ENCODE measurements at regions not wholly inside any gene's neighbourhood (a gene's known extent, or its start where the extent isn't known, plus 50 kb on each side); places are given as distances from the start of the nearest gene placed in this dataset.
"Not testable (repeated sequence)": the region's sequence is repeated elsewhere in the genome, so short reads cannot be mapped to it uniquely, and the experiment has no call there.

DNA sequence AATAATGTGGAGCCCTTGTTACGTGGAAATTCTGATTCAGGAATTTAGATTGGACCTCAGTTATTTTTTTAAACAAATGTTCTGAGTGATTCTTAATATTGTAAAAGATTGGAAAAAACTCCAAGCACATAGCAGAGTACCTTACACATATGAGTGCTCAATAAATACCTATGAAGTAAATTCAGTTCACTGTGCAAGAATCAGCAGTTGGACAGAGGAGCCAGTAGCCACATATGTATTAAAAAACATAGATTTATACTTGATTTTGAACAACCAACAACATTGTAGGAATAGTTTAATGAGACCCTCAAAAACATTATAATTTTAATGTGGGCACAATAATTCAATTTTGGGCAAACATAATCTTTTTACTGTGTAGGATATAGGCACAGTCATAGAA is 109.3 kb upstream of the B3GAT2 start:
- no peak for DNase-seq

DNA sequence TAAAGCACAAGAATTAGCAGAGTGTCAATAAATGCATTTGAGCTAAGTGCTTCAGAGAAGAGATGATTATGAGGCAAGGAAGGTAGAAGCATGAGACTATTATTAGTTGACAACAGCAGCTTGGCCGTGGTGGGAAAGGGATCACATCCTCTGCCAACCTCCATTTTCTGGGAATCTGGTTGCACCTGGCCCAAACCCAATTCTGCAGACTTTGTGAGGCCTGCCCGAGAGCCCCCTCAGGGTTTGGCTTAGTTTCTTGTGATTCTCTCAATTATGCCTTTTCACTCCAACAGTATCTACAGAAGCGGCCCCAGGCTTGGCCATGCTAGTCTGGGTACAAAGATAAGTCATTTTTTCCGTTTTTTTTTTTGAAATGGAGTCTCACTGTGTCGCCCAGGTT is 111.0 kb upstream of the B3GAT2 start:
- DNase-seq: no peak

DNA sequence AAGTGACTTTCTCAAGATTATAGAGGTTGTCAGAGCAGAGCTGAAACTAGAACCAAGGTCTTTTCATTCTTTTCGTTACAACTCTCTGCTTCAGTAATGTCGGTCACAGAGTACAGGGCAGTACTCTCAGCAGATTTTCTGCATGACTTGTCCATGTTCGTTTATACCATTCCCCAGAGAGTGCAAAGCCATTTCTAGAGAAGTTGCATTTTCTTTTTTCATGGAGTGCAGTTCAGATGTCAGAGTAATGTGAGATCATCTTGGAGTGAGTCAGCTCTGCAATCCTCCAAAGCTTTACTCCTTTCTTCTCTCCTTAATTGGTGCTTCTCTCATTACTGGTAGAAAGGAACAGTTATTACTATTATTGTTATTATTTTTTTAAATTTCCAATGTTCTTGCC is 115.6 kb upstream of the B3GAT2 start:
- no peak for DNase-seq

DNA sequence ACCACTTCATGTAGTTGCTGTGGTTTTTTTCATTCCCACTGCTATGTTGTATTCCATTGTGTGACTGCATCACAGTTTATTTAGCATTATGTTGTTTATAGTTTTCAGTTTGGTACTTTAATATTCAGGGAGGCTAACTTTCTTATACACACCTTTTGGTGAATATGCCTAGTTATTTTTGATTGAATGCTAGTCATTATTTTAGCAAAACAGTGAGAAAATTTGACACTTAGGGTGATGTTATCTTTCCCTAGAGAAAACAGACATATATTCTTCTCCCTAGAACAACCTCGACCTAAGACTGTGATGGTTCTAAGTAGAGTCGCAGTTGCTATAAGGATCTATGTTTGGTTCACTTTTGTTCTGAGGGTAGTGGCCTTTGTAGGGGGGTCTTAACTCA is 120.8 kb upstream of the B3GAT2 start:
- DNase-seq: no peak

DNA sequence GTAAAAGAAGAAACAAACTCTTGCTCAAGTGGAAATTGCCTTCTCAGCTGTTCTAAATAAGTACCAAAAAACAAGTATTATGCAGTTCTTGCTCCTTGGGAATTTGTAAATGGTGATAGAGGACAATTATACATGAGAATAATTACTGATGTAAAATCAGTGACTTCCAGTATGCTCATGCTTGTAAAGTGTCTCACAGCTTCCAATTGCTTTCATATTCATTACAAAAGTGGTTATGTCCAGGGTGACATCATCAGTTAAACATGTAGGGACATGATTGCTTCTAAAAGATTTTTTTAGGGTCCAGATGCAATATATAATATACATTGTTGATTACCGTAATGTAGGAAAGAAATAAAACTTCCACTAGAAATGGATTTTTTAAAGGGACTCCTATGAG is 122.8 kb upstream of the B3GAT2 start:
- DNase-seq: no peak

DNA sequence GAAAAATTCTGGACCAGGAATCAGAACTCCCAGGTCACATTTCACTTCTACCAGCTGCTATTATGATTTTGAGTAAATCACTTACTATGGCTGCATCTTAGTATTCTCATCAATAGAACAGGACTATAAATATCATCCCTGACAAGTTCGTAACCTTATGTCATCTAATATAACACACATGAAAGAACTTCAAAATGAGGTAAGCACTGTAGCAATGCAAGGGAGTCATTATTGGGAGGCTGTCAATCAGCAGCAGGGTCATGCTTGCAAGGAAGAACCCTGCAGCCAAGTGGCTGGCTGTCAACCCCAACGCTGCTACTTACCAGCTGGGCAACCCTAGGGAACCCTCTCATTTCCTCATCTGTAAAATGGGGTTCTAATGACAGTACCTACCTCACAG is 123.3 kb upstream of the B3GAT2 start:
- DNase-seq: no peak

DNA sequence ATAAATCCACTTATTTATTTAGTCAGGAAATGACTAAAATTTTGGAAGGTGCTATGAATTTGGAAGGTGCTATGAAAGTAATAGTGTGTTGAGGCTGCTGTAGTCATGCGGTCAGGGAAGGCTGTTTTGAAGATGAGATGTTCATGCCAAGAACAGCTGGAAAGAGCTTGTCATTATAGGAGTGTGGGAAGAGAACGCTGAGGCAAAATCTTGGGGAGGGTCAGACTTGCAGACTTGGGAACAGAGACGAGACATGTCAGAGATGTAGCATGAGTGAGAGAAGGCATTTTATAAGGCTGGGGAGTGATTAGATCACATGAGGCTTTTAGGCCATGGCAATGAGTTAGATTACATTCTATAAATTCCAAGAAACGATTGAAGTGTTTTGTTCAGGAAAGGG is 124.0 kb upstream of the B3GAT2 start:
- no peak for DNase-seq

DNA sequence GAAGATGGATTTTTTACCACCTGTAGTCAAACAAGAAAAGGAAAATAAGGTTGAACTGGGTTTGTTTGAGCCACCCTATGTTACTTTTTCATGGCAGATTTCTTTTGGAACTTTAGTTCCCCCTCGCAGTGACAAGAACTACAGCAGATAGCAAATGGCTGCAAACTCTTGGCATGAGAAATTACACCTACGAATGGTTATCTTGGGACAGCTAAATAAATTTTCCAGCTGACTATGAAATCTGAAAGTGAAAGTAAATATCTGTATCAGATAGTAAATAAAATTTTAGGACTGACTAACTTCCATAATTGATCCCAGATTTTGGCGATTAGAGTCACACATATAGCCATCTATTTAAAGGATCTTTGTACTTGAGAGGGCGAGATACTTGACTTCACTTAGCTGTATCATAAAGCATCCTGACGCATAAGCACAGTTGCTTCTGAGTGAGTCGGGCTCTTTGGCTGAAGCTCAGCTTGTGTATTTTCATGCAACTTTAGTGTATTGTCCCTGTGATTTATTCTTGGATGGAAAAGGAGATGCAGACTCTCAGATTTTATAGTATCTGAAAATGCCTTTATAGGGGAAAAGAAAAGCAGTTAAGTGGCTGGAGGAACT is 125.3 kb upstream of the B3GAT2 start:
- DNase-seq: no peak

DNA sequence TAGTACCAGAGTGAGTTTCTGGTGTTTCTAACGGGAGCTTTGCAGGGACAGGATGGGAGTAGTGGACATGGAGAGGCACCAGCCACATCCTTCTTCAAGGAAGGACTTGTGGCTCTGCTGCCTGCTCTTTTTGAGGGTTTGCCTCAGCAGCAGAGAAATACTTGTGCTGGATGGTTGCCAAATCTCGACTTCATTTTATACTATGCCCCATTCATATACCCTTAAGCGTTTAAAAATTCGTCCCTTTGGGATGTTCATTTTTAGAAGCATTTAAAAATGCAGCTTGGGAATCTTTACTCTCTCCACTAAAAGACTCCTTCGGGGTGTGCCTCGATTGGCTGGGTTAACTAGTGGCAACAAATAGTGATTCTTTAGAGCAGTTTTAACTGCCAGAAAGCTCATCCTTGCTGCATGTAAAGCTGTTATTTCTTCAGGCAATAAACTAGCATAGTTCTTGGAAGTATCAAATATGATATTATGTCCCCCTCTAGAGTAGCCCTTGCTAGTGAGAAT is 126.5 kb upstream of the B3GAT2 start:
- DNase-seq: no peak

DNA sequence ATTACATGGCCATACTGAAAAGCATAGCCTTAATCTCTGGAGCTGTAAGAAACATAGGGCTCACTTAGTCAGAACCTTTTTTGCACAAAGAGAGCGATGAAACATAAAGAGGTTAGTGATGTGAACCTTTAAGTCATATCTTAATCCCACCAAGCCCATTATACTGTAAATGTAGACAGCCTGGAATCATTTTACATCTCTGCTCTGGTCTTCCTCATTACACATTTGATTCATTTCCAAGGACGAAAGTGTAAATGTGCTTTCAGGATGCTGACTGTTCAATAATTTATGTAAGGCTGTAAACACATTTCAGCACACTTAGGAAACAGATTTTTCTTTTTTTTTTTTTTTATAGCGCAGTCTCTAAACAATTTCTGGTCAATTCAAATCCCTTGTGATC is 131.3 kb upstream of the B3GAT2 start:
- DNase-seq: no peak

DNA sequence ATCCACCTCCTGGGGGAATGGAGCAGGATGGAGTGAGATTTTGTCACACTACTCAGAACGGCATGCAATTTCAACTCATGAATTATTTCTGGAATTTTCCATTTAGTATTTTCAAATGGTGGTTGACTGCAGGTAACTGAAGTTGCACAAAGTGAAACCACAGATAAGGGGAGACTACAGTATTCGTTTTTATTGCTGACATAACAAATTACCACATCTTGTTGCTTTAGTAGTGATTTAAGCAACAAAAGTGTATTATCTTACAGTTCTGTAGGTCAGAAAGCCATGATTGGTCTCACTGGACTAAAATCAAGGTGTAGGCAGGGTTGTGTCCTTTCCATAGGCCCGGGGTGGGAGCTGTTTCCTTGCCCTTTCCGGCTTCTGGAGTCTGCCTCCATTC is 133.4 kb upstream of the B3GAT2 start:
- DNase-seq: no peak

DNA sequence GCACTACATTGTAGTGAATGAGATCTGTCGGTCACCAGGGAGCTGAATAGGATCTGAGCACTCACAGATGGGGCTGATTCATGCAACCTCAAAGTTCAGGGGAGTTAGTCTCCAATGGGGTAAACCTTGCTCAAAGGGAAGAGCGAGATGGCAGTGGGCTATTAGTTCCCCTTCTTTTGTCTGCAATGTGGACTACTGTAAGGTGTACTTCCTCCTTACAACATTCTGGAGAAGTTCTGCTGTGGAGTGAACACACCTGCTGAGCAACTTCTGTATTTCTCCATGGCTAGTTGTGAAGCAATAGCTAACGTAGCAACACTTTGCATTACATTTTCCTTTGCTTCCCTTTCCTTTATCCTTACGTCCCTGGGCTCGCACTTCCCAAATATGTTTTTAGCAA is 134.3 kb upstream of the B3GAT2 start:
- DNase-seq: no peak

DNA sequence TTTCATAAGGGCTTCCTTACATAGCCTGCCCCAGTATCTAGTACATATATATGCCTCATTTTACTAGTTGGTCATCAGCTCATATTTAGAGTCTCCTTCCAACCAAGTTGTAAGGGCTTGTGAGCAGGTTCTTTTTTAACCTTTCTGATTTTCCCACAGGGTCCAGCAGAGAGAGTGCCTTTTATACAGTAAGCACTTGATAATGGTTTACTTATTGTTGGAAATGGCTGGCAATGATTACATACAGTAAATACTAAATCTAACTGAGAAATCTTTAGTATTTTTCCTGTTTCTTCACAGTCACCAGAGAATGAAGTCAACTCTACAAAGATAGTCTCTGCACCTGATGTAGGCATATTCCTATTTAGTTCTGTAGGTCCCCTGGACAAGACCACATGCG is 135.1 kb upstream of the B3GAT2 start:
- DNase-seq: no peak

DNA sequence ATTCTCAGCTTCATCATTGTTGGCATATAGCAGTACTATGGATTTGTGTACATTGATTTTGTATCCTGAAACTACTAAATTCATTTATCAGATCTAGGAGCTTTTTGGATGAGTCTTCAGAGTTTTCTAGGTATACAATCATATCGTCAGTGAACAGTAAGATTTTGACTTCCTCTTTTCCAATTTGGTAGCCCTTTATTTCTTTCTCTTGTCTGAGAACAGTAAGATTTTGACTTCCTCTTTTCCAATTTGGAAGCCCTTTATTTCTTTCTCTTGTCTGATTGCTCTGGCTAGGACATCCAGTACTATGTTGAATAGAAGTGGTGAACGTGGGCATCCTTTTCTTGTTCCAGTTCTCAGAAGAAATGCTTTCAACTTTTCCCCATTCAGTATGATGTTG is 140.4 kb upstream of the B3GAT2 start:
- DNase-seq: not testable (repeated sequence)

DNA sequence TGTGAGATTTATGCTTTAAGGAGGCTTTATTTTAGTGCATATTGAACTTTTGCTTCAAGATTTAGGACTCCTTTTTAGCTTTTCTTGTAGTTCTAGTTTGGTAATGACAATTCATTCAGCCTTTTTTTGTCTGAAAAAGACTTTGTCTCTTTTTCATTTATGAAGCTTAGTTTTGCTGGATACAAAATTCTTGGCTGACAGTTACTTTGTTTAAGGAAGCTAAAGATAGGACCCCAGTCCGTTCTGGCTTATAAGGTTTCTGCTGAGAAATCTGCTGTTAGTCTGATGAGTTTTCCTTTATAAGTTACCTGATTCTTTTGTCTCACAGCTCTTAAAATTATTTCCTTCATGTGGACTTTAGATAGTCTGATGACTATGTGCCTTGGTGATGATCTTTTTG is 142.8 kb upstream of the B3GAT2 start:
- DNase-seq: no peak

DNA sequence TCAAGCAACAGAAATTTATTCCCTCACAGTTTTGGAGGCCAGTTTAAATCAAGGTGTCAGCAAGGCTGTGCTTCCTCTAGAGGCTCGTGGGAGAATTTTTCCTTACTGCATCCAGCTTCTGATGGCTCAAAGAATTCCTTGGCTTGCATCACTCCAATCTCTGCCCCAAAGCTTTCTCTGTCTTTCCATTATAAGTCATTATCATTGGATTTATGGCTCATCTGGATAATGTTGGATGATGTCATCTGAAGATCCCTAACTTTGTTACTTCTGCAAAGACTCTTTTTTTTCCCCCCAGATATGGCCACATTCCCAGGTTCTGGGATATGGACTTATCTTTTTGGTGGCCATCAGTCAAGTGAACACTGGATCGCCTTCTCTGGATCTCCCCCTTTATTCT is 146.3 kb upstream of the B3GAT2 start:
- no peak for DNase-seq

DNA sequence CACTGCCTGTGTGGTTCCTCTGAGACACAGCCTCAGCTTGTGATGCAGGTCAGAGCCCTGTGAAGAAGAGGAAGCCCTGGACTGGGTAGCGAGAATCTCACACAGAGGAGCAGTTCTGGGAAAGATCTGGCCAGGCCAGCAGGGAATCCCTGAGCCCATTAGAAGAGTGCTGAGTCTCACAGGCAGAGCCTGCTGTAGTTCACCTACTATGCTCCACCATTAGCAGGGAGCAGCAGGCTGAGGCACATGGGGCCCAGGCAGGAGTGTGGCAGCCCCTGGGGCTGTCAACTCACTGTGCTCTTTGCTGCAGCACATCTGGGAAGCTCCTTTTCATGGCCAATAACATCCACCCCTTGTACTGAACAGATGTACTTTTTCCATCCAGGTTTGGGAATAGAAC is 146.8 kb upstream of the B3GAT2 start:
- DNase-seq: no peak

DNA sequence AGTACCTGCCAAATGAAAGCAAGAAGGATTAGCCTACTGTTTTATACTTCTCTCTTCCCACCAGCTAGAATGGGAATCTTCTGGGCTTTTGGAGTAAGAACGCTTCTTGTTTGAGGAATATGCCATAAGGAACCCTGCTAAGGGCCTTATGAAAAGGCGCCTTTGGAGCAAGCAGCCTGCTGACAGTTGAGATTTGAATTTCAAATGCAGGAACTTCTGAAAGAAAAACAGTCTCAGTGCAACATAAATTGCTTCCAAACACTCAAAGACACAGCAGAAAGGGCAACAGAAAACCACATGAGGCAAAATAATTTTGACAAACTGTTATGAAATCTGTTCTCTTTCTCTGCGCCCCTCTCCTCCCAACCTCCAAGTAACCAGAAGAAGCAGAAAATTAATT is 149.4 kb upstream of the B3GAT2 start:
- DNase-seq: no peak

DNA sequence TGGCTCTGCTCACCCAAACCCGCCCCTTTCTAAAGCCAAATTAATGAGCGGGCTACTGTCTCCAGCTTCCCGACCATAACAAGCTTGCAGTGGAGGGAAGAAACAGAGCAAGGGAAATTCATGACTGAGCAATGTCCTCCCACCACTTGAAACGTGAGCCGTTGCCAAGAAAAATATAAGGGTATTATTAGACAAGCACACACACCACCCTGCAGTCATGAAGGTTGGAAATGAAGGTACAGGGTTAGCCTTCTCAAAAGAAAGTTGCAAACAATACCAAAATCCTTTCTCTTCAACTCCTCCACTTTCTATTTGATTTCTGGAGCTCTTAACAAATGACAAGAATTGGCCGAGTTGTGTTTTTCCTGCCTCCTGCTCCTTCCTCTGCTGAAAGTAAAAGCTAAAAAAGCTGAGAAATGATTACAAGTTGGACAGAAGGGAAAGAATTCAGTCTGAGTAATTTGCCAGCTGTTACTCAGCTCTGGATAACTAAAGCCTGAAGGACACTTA is 151.1 kb upstream of the B3GAT2 start:
- no peak for DNase-seq

DNA sequence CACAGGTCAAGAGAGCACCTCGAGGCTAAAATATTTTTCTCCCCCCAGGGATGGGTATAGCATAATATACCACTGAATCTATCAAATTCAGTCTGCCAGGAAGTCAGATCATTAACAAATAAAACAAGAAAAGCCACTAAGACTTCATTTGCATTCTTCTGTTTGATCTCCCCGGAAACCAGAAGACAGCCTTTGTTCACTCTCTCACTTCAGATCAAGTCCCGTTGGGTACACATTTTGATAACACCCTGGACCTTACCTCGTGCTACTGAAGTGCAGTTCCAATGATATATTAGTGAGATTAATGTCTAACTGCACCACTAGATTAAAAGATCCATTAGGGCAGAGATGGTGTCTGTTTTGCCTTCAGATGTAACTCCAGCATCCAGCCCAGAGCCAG is 157.7 kb upstream of the B3GAT2 start:
- DNase-seq: no peak

DNA sequence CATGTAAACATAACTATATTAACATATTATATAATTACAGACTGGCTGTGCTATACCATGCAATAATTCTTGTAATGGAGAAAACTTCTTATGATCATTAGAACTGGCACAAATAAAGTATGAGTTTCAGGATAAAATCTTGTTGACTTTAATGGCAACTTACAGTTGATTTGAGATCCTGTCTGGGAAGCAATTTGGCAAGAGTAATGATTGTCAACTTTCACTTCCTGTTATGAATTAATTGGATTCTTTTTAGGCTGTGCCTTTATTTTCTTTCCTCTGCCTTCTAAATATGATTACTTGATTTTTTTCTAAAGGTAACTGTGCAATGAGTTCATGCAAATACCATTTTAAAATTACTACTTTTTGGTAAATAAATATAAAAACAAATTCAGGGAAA is 158.1 kb upstream of the B3GAT2 start:
- DNase-seq: no peak

DNA sequence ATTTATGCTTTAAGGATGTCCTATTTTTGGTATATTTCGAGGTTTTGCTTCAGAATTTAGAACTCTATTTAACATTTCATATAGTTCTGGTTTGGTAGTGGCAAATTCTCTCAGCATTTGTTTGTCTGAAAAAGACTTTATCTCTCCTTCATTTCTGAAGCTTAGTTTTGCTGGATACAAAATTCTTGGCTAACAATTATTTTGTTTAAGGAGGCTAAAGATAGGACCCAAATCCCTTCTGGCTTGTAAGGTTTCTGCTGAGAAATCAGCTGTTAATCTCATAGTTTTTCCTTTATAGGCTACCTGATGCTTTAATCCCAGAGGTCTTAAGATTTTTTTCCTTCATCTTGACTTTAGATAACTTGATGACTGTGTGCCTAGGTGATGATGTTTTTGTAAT is 162.7 kb upstream of the B3GAT2 start:
- DNase-seq: no peak

DNA sequence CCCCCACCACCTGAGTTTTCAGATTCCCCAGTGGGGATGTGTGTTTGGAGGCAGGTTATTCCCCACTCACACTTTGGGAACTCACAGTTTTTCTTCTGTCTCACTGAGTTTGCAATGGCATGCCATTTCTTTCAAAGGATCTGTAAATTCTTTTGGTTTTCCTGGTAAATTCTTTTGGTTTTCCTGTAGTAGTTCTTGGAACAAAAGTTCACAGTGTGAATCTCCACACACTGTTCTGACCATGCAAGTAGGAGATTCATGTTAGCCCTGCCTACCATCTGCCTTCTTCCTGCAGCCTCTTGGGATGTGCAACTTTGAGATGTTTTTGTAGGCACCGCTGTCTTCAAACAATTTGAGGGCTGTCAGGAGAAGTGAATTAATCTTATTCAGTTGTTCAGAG is 165.6 kb upstream of the OGFRL1 start:
- DNase-seq: no peak

DNA sequence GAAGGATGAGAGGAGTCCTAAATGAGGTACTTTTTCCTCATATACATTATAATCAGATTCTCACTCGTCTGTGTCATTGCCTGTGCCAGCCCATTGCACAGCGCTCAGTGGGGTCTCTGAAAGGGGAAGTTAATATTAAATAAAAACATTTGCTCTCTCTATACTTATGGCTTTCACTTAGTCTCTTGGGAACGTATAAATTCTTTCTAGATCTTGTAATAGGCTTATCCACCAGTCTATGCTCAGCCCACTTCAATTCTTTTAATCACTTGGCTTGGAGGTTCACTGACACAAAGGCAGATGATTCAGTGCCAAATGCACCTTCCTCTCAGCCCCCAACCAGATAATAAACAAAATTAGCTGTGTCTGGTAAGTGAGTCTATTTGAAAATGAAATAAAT is 164.3 kb upstream of the OGFRL1 start:
- no peak for DNase-seq

DNA sequence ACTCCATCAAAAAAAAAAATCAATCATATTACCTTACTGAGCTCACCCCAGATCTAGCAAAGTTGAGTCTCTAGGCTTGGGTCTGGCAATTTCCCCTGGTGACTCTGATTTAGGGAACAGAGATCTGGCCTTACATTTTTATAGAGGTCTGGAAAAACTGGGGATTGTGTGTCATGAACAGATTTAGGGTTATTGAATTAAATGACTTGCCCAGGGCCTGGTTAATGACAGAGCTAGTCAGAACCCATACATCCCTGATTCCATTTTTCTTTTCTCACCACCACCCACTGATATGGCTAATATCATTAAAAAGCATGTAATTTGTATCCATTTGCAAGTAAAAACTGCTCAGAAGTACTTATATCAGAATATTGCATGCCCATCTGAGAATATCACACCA is 163.4 kb upstream of the OGFRL1 start:
- DNase-seq: no peak

DNA sequence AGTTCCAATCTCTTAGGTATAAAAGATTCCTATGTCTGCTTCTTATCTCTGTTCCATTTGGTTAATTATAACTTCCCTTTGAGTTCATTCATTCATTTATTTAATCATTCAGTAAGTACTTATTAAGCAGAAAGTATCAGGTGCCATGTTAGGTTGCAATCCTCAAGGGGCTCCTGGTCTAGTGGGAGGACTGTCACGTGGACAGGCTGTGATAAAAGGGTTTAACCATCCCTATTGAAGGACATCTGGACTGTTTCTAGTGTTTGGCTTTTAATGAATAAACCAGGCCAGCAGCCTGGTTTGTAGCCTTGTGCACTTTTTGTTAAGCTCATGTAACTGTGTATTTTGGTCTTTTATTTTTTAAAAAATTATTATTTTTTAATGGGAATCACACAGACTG is 162.1 kb upstream of the OGFRL1 start:
- no peak for DNase-seq

All from activated CD4-positive, alpha-beta T cell treated with anti-CD3 and anti-CD28 coated beads, Interleukin-2, amount 50 U/mL, for 16 hours (primary cell).